Limb (tissue), 2 donors: ENCODE measurements at regions not wholly inside any gene's neighbourhood (a gene's known extent, or its start where the extent isn't known, plus 50 kb on each side); places are given as distances from the start of the nearest gene placed in this dataset.

Experiments
- DNase-seq, 2 donors: peaks; one replicate each; pipeline ENCODE4 v3.0.0-alpha.2; 2016; ENCODE audit errors: extremely low spot score in 2 of 2

- DNase-seq: no peak
Measured at GRCh38 chr2:136062066-136062837, 55.7 kb downstream of the CXCR4 start.

GRCh38 chr2:136060416-136060815, 57.5 kb downstream of the CXCR4 start:
- DNase-seq: no peak

GRCh38 chr2:136059036-136059472, 58.9 kb downstream of the CXCR4 start:
- DNase-seq: no peak

GRCh38 chr2:136058262-136058661, 59.7 kb downstream of the CXCR4 start:
- DNase-seq: no peak

GRCh38 chr2:136057802-136058140, 60.2 kb downstream of the CXCR4 start:
- no peak for DNase-seq

GRCh38 chr2:136057023-136057801, 60.7 kb downstream of the CXCR4 start:
- DNase-seq: no peak

- DNase-seq: no peak
Measured at GRCh38 chr2:136055929-136056688, 61.8 kb downstream of the CXCR4 start.

- DNase-seq: no peak
Measured at GRCh38 chr2:136054856-136055255, 63.1 kb downstream of the CXCR4 start.

GRCh38 chr2:136052369-136053362, 65.3 kb downstream of the CXCR4 start:
- no peak for DNase-seq

GRCh38 chr2:136051725-136052048, 66.3 kb upstream of the DARS1 start:
- DNase-seq: no peak

GRCh38 chr2:136051001-136051724, 65.7 kb upstream of the DARS1 start:
- no peak for DNase-seq

GRCh38 chr2:136049991-136050920, 64.8 kb upstream of the DARS1 start:
- DNase-seq: no peak

- DNase-seq: no peak
Measured at GRCh38 chr2:136049011-136049742, 63.8 kb upstream of the DARS1 start.

GRCh38 chr2:136045835-136046570, 60.6 kb upstream of the DARS1 start:
- peak in 1 of 2 donors; percentile 43 for DNase-seq

- no peak for DNase-seq
Measured at GRCh38 chr2:136045344-136045743, 59.9 kb upstream of the DARS1 start.
